Subcutaneous abdominal adipose tissue (tissue), 5 donors: ENCODE measurements at regions not wholly inside any gene's neighbourhood (a gene's known extent, or its start where the extent isn't known, plus 50 kb on each side); places are given as distances from the start of the nearest gene placed in this dataset.

Experiments used
- H3K27ac ChIP-seq: one replicate; pipeline ENCODE4 v1.7.0; 2013; ENCODE audit warnings: low read depth, mild to moderate bottlenecking, inconsistent platforms, low read length, moderate library complexity
- H3K27me3 ChIP-seq, 5 donors: one replicate each; pipeline ENCODE4 v1.7.0; 2013; ENCODE audit warnings: low read length in 5 of 5, inconsistent platforms in 1 of 5; ENCODE audit not compliant: control insufficient read depth in 5 of 5, insufficient read depth in 4 of 5
- H3K36me3 ChIP-seq, 5 donors: one replicate each; pipeline ENCODE4 v1.7.0; 2013; ENCODE audit warnings: low read length in 5 of 5; ENCODE audit not compliant: control insufficient read depth in 5 of 5, insufficient read depth in 5 of 5
- H3K4me1 ChIP-seq, 5 donors: one replicate each; pipeline ENCODE4 v1.7.0; 2013; ENCODE audit warnings: low read length in 5 of 5, mild to moderate bottlenecking in 3 of 5, moderate library complexity in 1 of 5; ENCODE audit not compliant: control insufficient read depth in 5 of 5, insufficient read depth in 5 of 5
- H3K4me3 ChIP-seq, 5 donors: one replicate each; pipeline ENCODE4 v1.7.0; 2013; ENCODE audit warnings: low read length in 5 of 5, low read depth in 1 of 5
- H3K9ac ChIP-seq, 5 donors: one replicate each; pipeline ENCODE4 v1.7.0; 2013; ENCODE audit warnings: low read length in 5 of 5, mild to moderate bottlenecking in 4 of 5, moderate library complexity in 3 of 5
- H3K9me3 ChIP-seq, 5 donors: one replicate each; pipeline ENCODE4 v1.7.0; 2013; ENCODE audit warnings: low read length in 5 of 5; ENCODE audit not compliant: control insufficient read depth in 5 of 5
- donor health status: healthy.
- donor health status: healthy.
- donor health status: healthy.
- donor health status: healthy.
- donor health status: healthy.

- Histone ChIP-seq H3K9me3 (peaks cover 0 to 1% (median 0%) of the 10 kb centered on the region in 5 donors), H3K27ac (no peak overlapping the region), H3K4me1 (no peaks in the 10 kb centered on the region), H3K4me3 (no peak overlapping the region), H3K36me3 (no peaks in the 10 kb centered on the region), H3K27me3 (no peaks in the 10 kb centered on the region), H3K9ac (no peak overlapping the region)
Observed at GRCh38 chr15:39269821-39270220, 311.1 kb upstream of the THBS1 start.

GRCh38 chr15:39270221-39270855, 310.5 kb upstream of the THBS1 start:
- Histone ChIP-seq H3K9me3 (no peaks in the 10 kb centered on the region), H3K27me3 (no peaks in the 10 kb centered on the region), H3K9ac (no peak overlapping the region), H3K4me3 (no peak overlapping the region), H3K36me3 (no peaks in the 10 kb centered on the region), H3K4me1 (no peaks in the 10 kb centered on the region), H3K27ac (no peak overlapping the region)

- no peak overlapping the region for H3K27ac ChIP-seq
- no peaks in the 10 kb centered on the region for H3K4me1 ChIP-seq
- no peaks in the 10 kb centered on the region for H3K27me3 ChIP-seq
- no peaks in the 10 kb centered on the region for H3K36me3 ChIP-seq
- no peak overlapping the region for H3K4me3 ChIP-seq
- no peak overlapping the region for H3K9ac ChIP-seq
- H3K9me3 ChIP-seq, result no peaks in the 10 kb centered on the region
Observed at GRCh38 chr15:39270934-39271333, 309.9 kb upstream of the THBS1 start.

GRCh38 chr15:39272901-39273300, 308.0 kb upstream of the THBS1 start:
- H3K4me1 ChIP-seq, result no peaks in the 10 kb centered on the region
- H3K4me3 ChIP-seq, result no peak overlapping the region
- no peaks in the 10 kb centered on the region for H3K27me3 ChIP-seq
- H3K9me3 ChIP-seq, result no peaks in the 10 kb centered on the region
- no peaks in the 10 kb centered on the region for H3K36me3 ChIP-seq
- no peak overlapping the region for H3K27ac ChIP-seq
- no peak overlapping the region for H3K9ac ChIP-seq

GRCh38 chr15:39273717-39274411, 307.0 kb upstream of the THBS1 start:
- Histone ChIP-seq H3K36me3 (no peaks in the 10 kb centered on the region), H3K9ac (no peak overlapping the region), H3K9me3 (no peaks in the 10 kb centered on the region), H3K27ac (no peak overlapping the region), H3K4me1 (no peaks in the 10 kb centered on the region), H3K4me3 (no peak overlapping the region), H3K27me3 (no peaks in the 10 kb centered on the region)

- Histone ChIP-seq H3K27ac (no peak overlapping the region), H3K9me3 (no peaks in the 10 kb centered on the region), H3K4me3 (no peak overlapping the region)
Observed at GRCh38 chr15:39275066-39275465, 305.8 kb upstream of the THBS1 start.

GRCh38 chr15:39279311-39279710, 301.6 kb upstream of the THBS1 start:
- no peak overlapping the region for H3K4me3 ChIP-seq
- no peaks in the 10 kb centered on the region for H3K9me3 ChIP-seq
- no peaks in the 10 kb centered on the region for H3K36me3 ChIP-seq
- H3K4me1 ChIP-seq, result no peaks in the 10 kb centered on the region
- H3K27me3 ChIP-seq, result no peaks in the 10 kb centered on the region
- H3K9ac ChIP-seq, result no peak overlapping the region
- no peak overlapping the region for H3K27ac ChIP-seq

More at GRCh38 chr15:39275066-39275465, 305.8 kb upstream of the THBS1 start:
- H3K4me1 ChIP-seq, result no peaks in the 10 kb centered on the region
- no peaks in the 10 kb centered on the region for H3K27me3 ChIP-seq
- no peak overlapping the region for H3K9ac ChIP-seq
- no peaks in the 10 kb centered on the region for H3K36me3 ChIP-seq

GRCh38 chr15:39281094-39281493, 299.8 kb upstream of the THBS1 start:
- no peak overlapping the region for H3K27ac ChIP-seq
- no peaks in the 10 kb centered on the region for H3K36me3 ChIP-seq
- no peak overlapping the region for H3K9ac ChIP-seq
- H3K4me1 ChIP-seq, result no peaks in the 10 kb centered on the region
- no peak overlapping the region for H3K4me3 ChIP-seq
- H3K9me3 ChIP-seq, result no peaks in the 10 kb centered on the region
- no peaks in the 10 kb centered on the region for H3K27me3 ChIP-seq

- no peak overlapping the region for H3K9ac ChIP-seq
- peaks cover 0 to 4% (median 0%) of the 10 kb centered on the region in 5 donors for H3K27me3 ChIP-seq
- H3K9me3 ChIP-seq, result no peaks in the 10 kb centered on the region
- no peaks in the 10 kb centered on the region for H3K4me1 ChIP-seq
- no peaks in the 10 kb centered on the region for H3K36me3 ChIP-seq
- no peak overlapping the region for H3K27ac ChIP-seq
- H3K4me3 ChIP-seq, result no peak overlapping the region
Observed at GRCh38 chr15:39282663-39283208, 298.1 kb upstream of the THBS1 start.

GRCh38 chr15:39283531-39283930, 297.3 kb upstream of the THBS1 start:
- H3K9ac ChIP-seq, result no peak overlapping the region
- no peaks in the 10 kb centered on the region for H3K36me3 ChIP-seq
- H3K9me3 ChIP-seq, result no peaks in the 10 kb centered on the region
- H3K27me3 ChIP-seq, result peaks cover 0 to 4% (median 0%) of the 10 kb centered on the region in 5 donors
- H3K4me3 ChIP-seq, result no peak overlapping the region
- H3K4me1 ChIP-seq, result no peaks in the 10 kb centered on the region
- H3K27ac ChIP-seq, result no peak overlapping the region
